ENCODE measurements at regions not wholly inside any gene's neighbourhood (a gene's known extent, or its start where the extent isn't known, plus 50 kb on each side); places are given as distances from the start of the nearest gene placed in this dataset.

GRCh38 chr12:114302606-114303315, 103.2 kb downstream of the TBX5 start:
- no peaks in the 10 kb centered on the region for H3K36me3 ChIP-seq
- DNase-seq, result no peak
- no peak overlapping the region for H3K4me3 ChIP-seq
- no peaks in the 10 kb centered on the region for H3K27me3 ChIP-seq
- no peak for ATAC-seq
- H3K27ac ChIP-seq, result no peak overlapping the region
- WGBS, 4 donors, result 55 to 62% (median 59%) methylated on average over 6 of the region's 6 CpGs
- intact Hi-C loops (cut with DNase I), result no loop called here
- TF ChIP-seq CTCF (IDR thresholded peaks at IDR 0.05) (no peak), POLR2A (IDR thresholded peaks at IDR 0.05) (no peak)
- no peaks in the 10 kb centered on the region for H3K4me1 ChIP-seq
- H3K9me3 ChIP-seq, result peaks cover 0 to 8% (median 0%) of the 10 kb centered on the region in 12 donors

GRCh38 chr12:114302117-114302516, 103.8 kb downstream of the TBX5 start:
- no peaks in the 10 kb centered on the region for H3K27me3 ChIP-seq
- DNase-seq (no peak), ATAC-seq (no peak)
- intact Hi-C loops (cut with DNase I), result no loop called here
- H3K9me3 ChIP-seq, result peaks cover 0 to 12% (median 0%) of the 10 kb centered on the region in 12 donors
- H3K4me1 ChIP-seq, result no peaks in the 10 kb centered on the region
- H3K27ac ChIP-seq, result no peak overlapping the region
- H3K4me3 ChIP-seq, result no peak overlapping the region
- no peaks in the 10 kb centered on the region for H3K36me3 ChIP-seq
- WGBS, 4 donors, result 34 to 40% (median 37%) methylated on average over 8 of the region's 8 CpGs
- TF ChIP-seq CTCF (IDR thresholded peaks at IDR 0.05) (no peak), POLR2A (IDR thresholded peaks at IDR 0.05) (no peak)

GRCh38 chr12:114294303-114294685, 111.7 kb downstream of the TBX5 start:
- H3K4me3 ChIP-seq, result no peak overlapping the region
- H3K27me3 ChIP-seq, result no peaks in the 10 kb centered on the region
- intact Hi-C loops (cut with DNase I), result no loop called here
- no peak overlapping the region for H3K27ac ChIP-seq
- 80 to 83% (median 82%) methylated on average over 3 of the region's 3 CpGs for WGBS, 4 donors
- no peak for ATAC-seq
- no peak for DNase-seq
- TF ChIP-seq POLR2A (IDR thresholded peaks at IDR 0.05), result no peak
- no peak for TF ChIP-seq CTCF (IDR thresholded peaks at IDR 0.05)
- no peaks in the 10 kb centered on the region for H3K4me1 ChIP-seq
- H3K36me3 ChIP-seq, result no peaks in the 10 kb centered on the region
- peaks cover 0 to 16% (median 6%) of the 10 kb centered on the region in 12 donors for H3K9me3 ChIP-seq

GRCh38 chr12:114293571-114294302, 112.2 kb downstream of the TBX5 start:
- intact Hi-C loops (cut with DNase I), result no loop called here
- H3K27me3 ChIP-seq, result no peaks in the 10 kb centered on the region
- 77 to 92% (median 83%) methylated on average over 2 of the region's 2 CpGs for WGBS, 4 donors
- H3K36me3 ChIP-seq, result no peaks in the 10 kb centered on the region
- peaks cover 0 to 16% (median 6%) of the 10 kb centered on the region in 12 donors for H3K9me3 ChIP-seq
- no peak for TF ChIP-seq POLR2A (IDR thresholded peaks at IDR 0.05)
- TF ChIP-seq CTCF (IDR thresholded peaks at IDR 0.05), result no peak
- H3K4me3 ChIP-seq, result no peak overlapping the region
- no peak overlapping the region for H3K27ac ChIP-seq
- no peak for DNase-seq
- H3K4me1 ChIP-seq, result no peaks in the 10 kb centered on the region
- ATAC-seq, result no peak

All from heart left ventricle (tissue), 16 donors.